ENCODE measurements at regions not wholly inside any gene's neighbourhood (a gene's known extent, or its start where the extent isn't known, plus 50 kb on each side); places are given as distances from the start of the nearest gene placed in this dataset.

GRCh38 chr1:55399346-55399745, 184.2 kb upstream of the USP24 start:
- no peak for TF ChIP-seq CTCF (IDR thresholded peaks at IDR 0.05)
- TF ChIP-seq POLR2A (IDR thresholded peaks at IDR 0.05): no peak

Measured in testis (tissue), 2 donors.